GM12865 (cell line): ENCODE measurements at regions not wholly inside any gene's neighbourhood (a gene's known extent, or its start where the extent isn't known, plus 50 kb on each side); places are given as distances from the start of the nearest gene placed in this dataset.

Experiments
- DNase-seq: peaks from one replicate; pipeline ENCODE4 v3.0.0; 2010; ENCODE audit warnings: low read depth
- H3K4me3 ChIP-seq: 2 replicates; pipeline ENCODE4 v1.5.1; 2011; ENCODE audit warnings: mild to moderate bottlenecking, low read depth, low read length, control low read depth
- TF ChIP-seq, protein P1 (sequence below): IDR thresholded peaks from 2 replicates; pipeline ENCODE4 v1.5.1; 2011; ENCODE audit warnings: low read length, control low read depth, low read depth, inconsistent platforms; ENCODE audit not compliant: insufficient read depth; ENCODE audit errors: missing control alignments

DNA sequence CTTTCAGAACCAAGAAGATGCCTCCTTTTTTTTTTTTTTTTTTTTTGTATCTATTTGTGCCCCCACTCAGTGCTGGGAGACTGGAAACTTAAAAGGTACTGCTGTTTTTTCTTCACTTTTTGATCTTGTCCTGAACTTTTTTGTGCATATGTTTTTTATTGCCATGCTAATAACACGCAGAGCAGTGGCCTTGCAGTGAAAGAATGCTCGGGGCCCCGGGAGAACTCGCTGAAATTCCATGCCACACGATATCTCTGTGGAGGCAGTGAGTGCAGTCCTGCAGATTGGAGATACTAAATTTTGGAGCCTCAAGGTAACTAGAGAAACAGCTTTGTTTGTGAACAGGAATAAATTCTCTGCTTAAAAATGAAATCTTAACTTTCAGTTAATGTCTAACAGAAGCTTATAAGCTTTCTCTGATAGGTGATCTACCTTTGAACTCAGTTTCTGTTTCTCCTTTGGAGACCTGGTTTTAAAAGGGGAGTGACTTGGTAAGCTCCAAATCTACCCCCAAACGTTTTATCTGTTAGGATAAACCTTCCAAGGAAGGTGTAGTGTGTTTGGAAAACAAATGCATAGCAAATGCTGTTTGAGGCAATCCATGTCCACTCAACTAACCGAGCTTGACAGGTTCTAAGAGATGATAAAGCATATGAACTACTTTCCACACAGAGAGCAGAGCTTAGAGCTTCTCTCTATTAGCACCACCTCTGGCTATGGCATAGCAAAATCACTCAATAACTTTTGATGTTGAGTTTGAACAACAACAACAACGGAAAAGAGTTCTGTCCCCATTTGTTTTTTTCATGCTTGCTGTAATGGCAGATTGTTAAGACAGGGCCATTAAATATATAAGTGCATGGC, 113.7 kb upstream of the PLXNA2 start:
- TF ChIP-seq, protein P1, sequence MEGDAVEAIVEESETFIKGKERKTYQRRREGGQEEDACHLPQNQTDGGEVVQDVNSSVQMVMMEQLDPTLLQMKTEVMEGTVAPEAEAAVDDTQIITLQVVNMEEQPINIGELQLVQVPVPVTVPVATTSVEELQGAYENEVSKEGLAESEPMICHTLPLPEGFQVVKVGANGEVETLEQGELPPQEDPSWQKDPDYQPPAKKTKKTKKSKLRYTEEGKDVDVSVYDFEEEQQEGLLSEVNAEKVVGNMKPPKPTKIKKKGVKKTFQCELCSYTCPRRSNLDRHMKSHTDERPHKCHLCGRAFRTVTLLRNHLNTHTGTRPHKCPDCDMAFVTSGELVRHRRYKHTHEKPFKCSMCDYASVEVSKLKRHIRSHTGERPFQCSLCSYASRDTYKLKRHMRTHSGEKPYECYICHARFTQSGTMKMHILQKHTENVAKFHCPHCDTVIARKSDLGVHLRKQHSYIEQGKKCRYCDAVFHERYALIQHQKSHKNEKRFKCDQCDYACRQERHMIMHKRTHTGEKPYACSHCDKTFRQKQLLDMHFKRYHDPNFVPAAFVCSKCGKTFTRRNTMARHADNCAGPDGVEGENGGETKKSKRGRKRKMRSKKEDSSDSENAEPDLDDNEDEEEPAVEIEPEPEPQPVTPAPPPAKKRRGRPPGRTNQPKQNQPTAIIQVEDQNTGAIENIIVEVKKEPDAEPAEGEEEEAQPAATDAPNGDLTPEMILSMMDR, result no peak
- H3K4me3 ChIP-seq, result no peak overlapping the region
- DNase-seq, result no peak

- no peak for DNase-seq
- TF ChIP-seq, protein P1, result no peak
Observed at GRCh38 chr1:208358651-208359050, 114.5 kb upstream of the PLXNA2 start.

GRCh38 chr1:208362011-208362410, 117.8 kb upstream of the PLXNA2 start:
- TF ChIP-seq, protein P1, result no peak
- DNase-seq, result no peak
- H3K4me3 ChIP-seq, result no peak overlapping the region

More at GRCh38 chr1:208358651-208359050, 114.5 kb upstream of the PLXNA2 start:
- no peak overlapping the region for H3K4me3 ChIP-seq

DNA sequence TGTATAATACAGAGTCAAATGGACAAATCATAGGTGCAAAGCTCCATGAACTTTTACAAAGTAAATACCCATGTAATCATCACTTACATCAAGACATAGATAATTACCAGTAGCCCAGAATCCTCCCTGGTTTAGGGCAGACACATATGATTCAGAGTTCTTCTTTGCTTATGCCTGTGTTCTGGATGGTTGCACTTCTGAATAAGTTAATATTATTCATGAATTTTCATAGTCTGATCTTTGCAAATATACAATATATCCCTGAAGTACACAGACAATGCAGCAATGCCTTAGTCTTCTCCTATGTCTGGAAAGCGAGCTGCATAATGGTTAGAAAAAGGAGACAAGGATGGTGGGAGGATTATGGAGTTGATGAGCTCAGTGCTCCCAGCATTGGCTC, 122.4 kb upstream of the PLXNA2 start:
- DNase-seq, result no peak
- H3K4me3 ChIP-seq, result no peak overlapping the region
- TF ChIP-seq, protein P1, result no peak

- TF ChIP-seq, protein P1, result no peak
- H3K4me3 ChIP-seq, result no peak overlapping the region
- DNase-seq, result no peak
Observed at GRCh38 chr1:208369045-208369444, 124.9 kb upstream of the PLXNA2 start.

DNA sequence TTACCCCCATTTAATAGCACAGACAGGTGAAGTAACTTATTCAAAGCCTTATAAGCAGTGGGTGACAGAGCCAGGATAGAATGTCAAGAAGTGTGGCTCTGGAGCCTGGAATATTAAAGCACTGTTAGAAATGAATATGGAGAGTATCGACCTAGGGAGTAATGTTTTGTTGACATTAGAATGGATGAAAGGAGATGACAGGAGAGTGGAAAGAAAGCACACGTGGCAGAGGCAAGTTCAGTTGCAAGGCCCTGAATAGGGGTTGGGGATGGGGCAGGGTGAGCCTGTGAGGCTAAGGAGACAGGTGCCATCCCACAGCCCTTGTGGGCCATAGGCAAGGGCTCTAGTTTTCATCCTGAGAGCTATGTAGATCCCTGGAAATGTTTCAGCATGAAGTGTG, 125.5 kb upstream of the PLXNA2 start:
- H3K4me3 ChIP-seq, result no peak overlapping the region
- TF ChIP-seq, protein P1, result no peak
- DNase-seq, result no peak

DNA sequence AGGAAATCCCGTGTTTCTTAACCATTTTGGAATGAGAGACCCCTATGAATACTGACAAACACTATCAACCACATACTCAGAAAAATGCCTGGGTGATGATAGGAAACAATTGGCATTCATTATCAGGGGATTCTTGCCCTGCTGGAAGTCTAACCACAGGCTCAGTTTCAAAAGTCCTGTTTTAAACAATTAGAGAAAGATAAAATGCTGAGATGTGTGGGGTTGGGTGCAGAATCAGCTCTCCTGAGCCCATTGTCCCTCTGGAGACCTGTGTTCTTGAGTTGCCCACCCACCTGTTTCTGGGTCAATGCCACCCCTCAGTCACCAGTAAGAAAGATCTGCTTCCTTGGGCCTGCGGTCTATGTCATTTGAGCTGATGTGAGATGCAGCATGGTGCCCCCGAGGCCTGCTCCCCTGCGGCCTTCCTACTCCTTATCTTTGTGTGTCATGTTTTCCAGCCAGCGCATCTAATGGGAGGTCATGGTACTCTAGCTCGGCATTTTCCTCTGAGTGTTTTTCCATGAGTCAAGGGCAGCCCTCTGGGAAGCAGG, 130.3 kb upstream of the PLXNA2 start:
- no peak overlapping the region for H3K4me3 ChIP-seq
- TF ChIP-seq, protein P1, result no peak
- DNase-seq, result no peak
